Testis (tissue), 2 donors: ENCODE measurements at regions not wholly inside any gene's neighbourhood (a gene's known extent, or its start where the extent isn't known, plus 50 kb on each side); places are given as distances from the start of the nearest gene placed in this dataset.

Source experiments
- POLR2A ChIP-seq: fragments of 450-650 bp; IDR thresholded peaks from one replicate; pipeline ENCODE4 v1.6.1; 2017; ENCODE audit warnings: antibody characterized with exemption, mild to moderate bottlenecking, moderate library complexity
- TF ChIP-seq, protein P1 (sequence below), 3 experiments: fragments of 450-650 bp in 2 of 3; fragments of 200-600 bp in 1 of 3; sonication (generic) in 1 of 3; IDR thresholded peaks; one replicate each; pipeline ENCODE4 v1.5.1; 2016 to 2019; ENCODE audit warnings: antibody characterized with exemption in 3 of 3, mild to moderate bottlenecking in 2 of 3, moderate library complexity in 1 of 3

DNA sequence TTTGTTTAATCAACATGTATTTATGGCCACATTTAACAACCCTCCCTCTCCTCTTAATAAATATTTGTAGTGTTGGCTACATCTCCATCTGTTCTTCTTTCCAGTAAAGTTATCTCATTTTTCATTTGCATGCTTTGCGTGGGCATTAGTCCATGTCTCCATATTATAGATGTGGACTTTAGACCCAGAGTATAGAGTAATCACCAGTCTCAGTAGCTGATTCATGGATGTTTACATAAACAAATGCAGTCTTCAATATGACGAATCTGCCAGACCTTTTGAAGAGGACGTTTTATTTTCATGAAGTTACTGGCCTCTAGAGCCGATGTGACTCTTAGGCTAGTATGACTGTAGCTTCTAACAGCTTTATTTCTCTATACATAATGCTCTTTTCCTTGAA is 1546.2 kb downstream of the OLFM4 start:
- TF ChIP-seq, protein P1, sequence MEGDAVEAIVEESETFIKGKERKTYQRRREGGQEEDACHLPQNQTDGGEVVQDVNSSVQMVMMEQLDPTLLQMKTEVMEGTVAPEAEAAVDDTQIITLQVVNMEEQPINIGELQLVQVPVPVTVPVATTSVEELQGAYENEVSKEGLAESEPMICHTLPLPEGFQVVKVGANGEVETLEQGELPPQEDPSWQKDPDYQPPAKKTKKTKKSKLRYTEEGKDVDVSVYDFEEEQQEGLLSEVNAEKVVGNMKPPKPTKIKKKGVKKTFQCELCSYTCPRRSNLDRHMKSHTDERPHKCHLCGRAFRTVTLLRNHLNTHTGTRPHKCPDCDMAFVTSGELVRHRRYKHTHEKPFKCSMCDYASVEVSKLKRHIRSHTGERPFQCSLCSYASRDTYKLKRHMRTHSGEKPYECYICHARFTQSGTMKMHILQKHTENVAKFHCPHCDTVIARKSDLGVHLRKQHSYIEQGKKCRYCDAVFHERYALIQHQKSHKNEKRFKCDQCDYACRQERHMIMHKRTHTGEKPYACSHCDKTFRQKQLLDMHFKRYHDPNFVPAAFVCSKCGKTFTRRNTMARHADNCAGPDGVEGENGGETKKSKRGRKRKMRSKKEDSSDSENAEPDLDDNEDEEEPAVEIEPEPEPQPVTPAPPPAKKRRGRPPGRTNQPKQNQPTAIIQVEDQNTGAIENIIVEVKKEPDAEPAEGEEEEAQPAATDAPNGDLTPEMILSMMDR (IDR thresholded peaks at IDR 0.05) = no peak
- no peak for TF ChIP-seq POLR2A
